Esophagus squamous epithelium (tissue), 4 donors: ENCODE measurements at regions not wholly inside any gene's neighbourhood (a gene's known extent, or its start where the extent isn't known, plus 50 kb on each side); places are given as distances from the start of the nearest gene placed in this dataset.

Source experiments
- POLR2A ChIP-seq, 4 donors: fragments of 450-650 bp; IDR thresholded peaks; one replicate each; pipeline ENCODE4 v1.6.1; 2017; ENCODE audit warnings: antibody characterized with exemption in 4 of 4, mild to moderate bottlenecking in 4 of 4, moderate library complexity in 3 of 4
- TF ChIP-seq, protein P1 (sequence below), 6 experiments: fragments of 450-650 bp in 4 of 6; fragments of 200-600 bp in 2 of 6; sonication (generic) in 2 of 6; IDR thresholded peaks; one replicate each; pipeline ENCODE4 v1.5.1; 2016 to 2019; ENCODE audit warnings: antibody characterized with exemption in 6 of 6, mild to moderate bottlenecking in 4 of 6, moderate library complexity in 4 of 6

DNA sequence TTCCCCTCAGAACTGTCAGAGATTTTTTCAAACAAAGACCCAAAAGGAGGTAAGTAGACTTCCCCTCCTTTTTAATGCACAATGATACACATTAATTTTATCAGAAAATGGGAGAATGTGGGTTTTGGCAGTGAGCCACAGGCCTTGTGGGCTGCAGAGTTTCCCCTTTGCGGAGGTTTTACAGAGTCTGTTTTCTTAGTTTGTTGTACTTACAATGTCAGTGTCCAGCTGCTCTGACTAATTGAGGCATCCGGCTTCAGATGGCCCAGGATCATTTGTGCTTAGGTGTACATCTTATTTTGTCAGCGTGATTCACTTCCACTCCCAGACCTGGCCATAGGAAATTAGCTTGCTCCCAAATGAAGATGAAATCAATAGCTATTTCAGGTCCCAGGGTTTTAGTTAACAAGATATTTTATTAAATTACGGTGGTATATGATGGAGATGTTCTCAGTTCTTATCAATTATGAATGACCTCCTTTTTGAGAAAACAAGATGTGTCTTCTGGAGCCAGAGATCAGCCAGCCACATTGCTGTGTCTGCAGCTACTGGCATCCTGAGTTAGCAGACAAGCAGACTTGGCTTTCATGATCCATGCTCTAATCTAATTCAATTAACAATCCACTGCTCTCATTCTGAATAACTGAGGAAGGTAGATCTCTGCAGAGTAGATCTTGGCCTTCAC is 1086.6 kb upstream of the SORCS1 start:
- TF ChIP-seq, protein P1, sequence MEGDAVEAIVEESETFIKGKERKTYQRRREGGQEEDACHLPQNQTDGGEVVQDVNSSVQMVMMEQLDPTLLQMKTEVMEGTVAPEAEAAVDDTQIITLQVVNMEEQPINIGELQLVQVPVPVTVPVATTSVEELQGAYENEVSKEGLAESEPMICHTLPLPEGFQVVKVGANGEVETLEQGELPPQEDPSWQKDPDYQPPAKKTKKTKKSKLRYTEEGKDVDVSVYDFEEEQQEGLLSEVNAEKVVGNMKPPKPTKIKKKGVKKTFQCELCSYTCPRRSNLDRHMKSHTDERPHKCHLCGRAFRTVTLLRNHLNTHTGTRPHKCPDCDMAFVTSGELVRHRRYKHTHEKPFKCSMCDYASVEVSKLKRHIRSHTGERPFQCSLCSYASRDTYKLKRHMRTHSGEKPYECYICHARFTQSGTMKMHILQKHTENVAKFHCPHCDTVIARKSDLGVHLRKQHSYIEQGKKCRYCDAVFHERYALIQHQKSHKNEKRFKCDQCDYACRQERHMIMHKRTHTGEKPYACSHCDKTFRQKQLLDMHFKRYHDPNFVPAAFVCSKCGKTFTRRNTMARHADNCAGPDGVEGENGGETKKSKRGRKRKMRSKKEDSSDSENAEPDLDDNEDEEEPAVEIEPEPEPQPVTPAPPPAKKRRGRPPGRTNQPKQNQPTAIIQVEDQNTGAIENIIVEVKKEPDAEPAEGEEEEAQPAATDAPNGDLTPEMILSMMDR (IDR thresholded peaks at IDR 0.05) = no peak
- TF ChIP-seq POLR2A (IDR thresholded peaks at IDR 0.05) = no peak
